ENCODE measurements at regions not wholly inside any gene's neighbourhood (a gene's known extent, or its start where the extent isn't known, plus 50 kb on each side); places are given as distances from the start of the nearest gene placed in this dataset.

DNA sequence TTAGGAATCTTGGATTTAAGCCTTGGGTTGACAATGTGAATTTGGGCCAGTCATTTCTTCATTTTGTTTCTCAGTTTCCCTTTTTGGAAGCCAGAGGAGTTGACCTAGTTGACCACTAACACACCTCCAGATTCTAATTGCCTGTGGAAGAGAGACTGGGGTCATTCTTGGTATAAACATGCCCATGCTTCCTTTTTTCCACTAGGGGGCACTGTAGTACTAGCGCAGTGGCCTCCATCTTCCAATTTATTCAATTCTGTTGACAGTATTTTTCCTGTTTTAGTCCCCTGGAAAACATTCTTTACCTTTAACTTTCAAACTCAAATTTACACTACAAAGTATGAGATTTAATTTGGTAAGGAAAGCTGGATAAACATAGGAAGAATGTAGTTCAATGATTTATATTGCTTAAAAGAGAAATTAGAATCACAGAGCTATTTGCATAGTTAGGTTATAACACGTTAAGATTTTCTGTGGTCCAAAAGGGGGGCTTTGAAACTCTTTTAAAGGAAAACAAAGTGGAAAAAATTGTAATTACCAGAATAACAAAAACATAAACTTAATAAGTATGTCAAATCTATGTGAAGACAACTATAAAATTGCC, 57.5 kb upstream of the AGPS start (continued):
- TF ChIP-seq NFYA (IDR thresholded peaks at IDR 0.05; ENCODE audit: borderline replicate concordance, low read depth, low read length): no peak
- no peak for TF ChIP-seq RCOR1 (conservative IDR thresholded peaks at IDR 0.05; ENCODE audit: low read depth, low read length)
- TF ChIP-seq NRF1 (conservative IDR thresholded peaks at IDR 0.05; ENCODE audit: low read depth, low read length): no peak
- TF ChIP-seq HDGF (IDR thresholded peaks at IDR 0.05): no peak
- no peak for TF ChIP-seq POU2F2 (IDR thresholded peaks at IDR 0.05; ENCODE audit: borderline replicate concordance, low read depth, low read length)
- TF ChIP-seq SP1 (IDR thresholded peaks at IDR 0.05; ENCODE audit: low read depth, low read length): no peak
- no peak for TF ChIP-seq TCF7 (IDR thresholded peaks at IDR 0.05; ENCODE audit: borderline replicate concordance)
- TF ChIP-seq, protein P1, sequence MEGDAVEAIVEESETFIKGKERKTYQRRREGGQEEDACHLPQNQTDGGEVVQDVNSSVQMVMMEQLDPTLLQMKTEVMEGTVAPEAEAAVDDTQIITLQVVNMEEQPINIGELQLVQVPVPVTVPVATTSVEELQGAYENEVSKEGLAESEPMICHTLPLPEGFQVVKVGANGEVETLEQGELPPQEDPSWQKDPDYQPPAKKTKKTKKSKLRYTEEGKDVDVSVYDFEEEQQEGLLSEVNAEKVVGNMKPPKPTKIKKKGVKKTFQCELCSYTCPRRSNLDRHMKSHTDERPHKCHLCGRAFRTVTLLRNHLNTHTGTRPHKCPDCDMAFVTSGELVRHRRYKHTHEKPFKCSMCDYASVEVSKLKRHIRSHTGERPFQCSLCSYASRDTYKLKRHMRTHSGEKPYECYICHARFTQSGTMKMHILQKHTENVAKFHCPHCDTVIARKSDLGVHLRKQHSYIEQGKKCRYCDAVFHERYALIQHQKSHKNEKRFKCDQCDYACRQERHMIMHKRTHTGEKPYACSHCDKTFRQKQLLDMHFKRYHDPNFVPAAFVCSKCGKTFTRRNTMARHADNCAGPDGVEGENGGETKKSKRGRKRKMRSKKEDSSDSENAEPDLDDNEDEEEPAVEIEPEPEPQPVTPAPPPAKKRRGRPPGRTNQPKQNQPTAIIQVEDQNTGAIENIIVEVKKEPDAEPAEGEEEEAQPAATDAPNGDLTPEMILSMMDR (IDR thresholded peaks at IDR 0.05 in 2 of 3, conservative IDR thresholded peaks at IDR 0.05 in 1 of 3; ENCODE audit: control insufficient read depth in 2 of 3, extremely low read depth in 1 of 3, insufficient read depth in 1 of 3, low read depth in 3 of 3, low read length in 3 of 3): peak; percentile 82 to 93 (median 91)
- TF ChIP-seq, protein P2, sequence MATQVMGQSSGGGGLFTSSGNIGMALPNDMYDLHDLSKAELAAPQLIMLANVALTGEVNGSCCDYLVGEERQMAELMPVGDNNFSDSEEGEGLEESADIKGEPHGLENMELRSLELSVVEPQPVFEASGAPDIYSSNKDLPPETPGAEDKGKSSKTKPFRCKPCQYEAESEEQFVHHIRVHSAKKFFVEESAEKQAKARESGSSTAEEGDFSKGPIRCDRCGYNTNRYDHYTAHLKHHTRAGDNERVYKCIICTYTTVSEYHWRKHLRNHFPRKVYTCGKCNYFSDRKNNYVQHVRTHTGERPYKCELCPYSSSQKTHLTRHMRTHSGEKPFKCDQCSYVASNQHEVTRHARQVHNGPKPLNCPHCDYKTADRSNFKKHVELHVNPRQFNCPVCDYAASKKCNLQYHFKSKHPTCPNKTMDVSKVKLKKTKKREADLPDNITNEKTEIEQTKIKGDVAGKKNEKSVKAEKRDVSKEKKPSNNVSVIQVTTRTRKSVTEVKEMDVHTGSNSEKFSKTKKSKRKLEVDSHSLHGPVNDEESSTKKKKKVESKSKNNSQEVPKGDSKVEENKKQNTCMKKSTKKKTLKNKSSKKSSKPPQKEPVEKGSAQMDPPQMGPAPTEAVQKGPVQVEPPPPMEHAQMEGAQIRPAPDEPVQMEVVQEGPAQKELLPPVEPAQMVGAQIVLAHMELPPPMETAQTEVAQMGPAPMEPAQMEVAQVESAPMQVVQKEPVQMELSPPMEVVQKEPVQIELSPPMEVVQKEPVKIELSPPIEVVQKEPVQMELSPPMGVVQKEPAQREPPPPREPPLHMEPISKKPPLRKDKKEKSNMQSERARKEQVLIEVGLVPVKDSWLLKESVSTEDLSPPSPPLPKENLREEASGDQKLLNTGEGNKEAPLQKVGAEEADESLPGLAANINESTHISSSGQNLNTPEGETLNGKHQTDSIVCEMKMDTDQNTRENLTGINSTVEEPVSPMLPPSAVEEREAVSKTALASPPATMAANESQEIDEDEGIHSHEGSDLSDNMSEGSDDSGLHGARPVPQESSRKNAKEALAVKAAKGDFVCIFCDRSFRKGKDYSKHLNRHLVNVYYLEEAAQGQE (IDR thresholded peaks at IDR 0.05; ENCODE audit: low read depth, low read length): no peak
